ENCODE measurements at regions not wholly inside any gene's neighbourhood (a gene's known extent, or its start where the extent isn't known, plus 50 kb on each side); places are given as distances from the start of the nearest gene placed in this dataset.

GRCh38 chr15:69610858-69611257, 158.2 kb downstream of the RPLP1 start:
- TF ChIP-seq EP300 (IDR thresholded peaks at IDR 0.05) (no peak), CTCF (IDR thresholded peaks at IDR 0.05) (no peak), POLR2A (IDR thresholded peaks at IDR 0.05) (no peak), POLR2AphosphoS5 (IDR thresholded peaks at IDR 0.05) (no peak)

Measured in gastroesophageal sphincter (tissue), 3 donors.